C4-2B (cell line): ENCODE measurements at regions not wholly inside any gene's neighbourhood (a gene's known extent, or its start where the extent isn't known, plus 50 kb on each side); places are given as distances from the start of the nearest gene placed in this dataset.

Experiments
- CTCF ChIP-seq: fragments of 450-650 bp; conservative IDR thresholded peaks from 2 replicates; pipeline ENCODE4 v1.5.1; 2017; ENCODE audit warnings: mild to moderate bottlenecking
- ZFX ChIP-seq: fragments of 450-650 bp; IDR thresholded peaks from 2 replicates; pipeline ENCODE4 v1.6.1; 2017

GRCh38 chr13:22793598-22794134 lies 387.1 kb upstream of the SGCG start:
- TF ChIP-seq ZFX (no peak), CTCF (no peak)
